GM23338 (cell line): ENCODE measurements at regions not wholly inside any gene's neighbourhood (a gene's known extent, or its start where the extent isn't known, plus 50 kb on each side); places are given as distances from the start of the nearest gene placed in this dataset.

Experiments
- CTCF ChIP-seq, 2 experiments: fragments of 200-600 bp in 1 of 2; sonication (generic) in 1 of 2; conservative IDR thresholded peaks; 2 replicates each; pipeline versions ENCODE4 v1.5.1 to v1.6.1; 2016 to 2017; ENCODE audit warnings: antibody characterized with exemption in 2 of 2, low read depth in 2 of 2, mild to moderate bottlenecking in 2 of 2, moderate library complexity in 1 of 2
- EZH2 ChIP-seq: fragments of 200-600 bp; sonication (generic); IDR thresholded peaks from one replicate; pipeline ENCODE4 v1.8.0; 2017; ENCODE audit warnings: antibody characterized with exemption, mild to moderate bottlenecking, low read depth; ENCODE audit not compliant: unreplicated experiment
- JUNB ChIP-seq: IDR thresholded peaks from one replicate; pipeline ENCODE4 v1.6.1; 2016; ENCODE audit warnings: antibody characterized with exemption; ENCODE audit not compliant: unreplicated experiment
- POLR2AphosphoS5 ChIP-seq: IDR thresholded peaks from 2 replicates; pipeline ENCODE4 v1.6.1; 2016; ENCODE audit warnings: antibody characterized with exemption, low read depth
- STAT1 ChIP-seq: IDR thresholded peaks from one replicate; pipeline ENCODE4 v1.6.1; 2016; ENCODE audit warnings: antibody characterized with exemption; ENCODE audit not compliant: unreplicated experiment

DNA sequence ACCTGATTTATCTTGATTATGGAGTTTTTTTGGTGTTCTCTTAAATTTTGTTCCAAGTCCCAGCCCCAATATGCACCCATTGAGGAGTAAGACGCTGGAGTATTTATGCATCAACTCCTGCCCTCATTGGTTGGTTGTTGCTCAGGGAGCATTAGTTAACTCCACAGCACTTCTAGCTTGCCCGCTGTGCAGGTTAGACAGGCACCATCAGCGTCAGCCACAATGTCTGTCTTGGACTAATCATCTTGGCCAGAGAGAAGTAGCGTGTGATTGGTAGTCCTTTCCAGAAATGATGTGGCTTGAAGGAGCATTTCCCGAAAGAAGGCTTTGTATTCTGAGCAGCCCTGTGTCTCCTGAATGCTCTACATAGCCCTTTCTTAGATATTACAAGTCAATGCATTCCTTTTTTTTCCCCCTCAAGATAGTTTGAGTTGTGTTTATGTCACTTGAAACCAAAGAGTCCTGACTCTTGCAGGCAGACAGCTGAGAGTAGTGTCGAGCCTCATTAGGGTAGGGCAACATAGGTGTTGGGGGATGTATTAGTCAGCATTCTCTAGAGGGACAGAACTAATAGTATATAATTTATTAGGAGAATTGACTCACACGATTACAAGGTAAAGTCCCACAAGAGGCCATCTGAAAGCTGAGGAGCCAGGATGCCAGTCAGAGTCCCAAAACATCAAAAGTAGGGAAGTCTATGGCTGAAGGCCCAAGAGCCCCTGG is 94.6 kb upstream of the RCN1 start:
- TF ChIP-seq CTCF (conservative IDR thresholded peaks at IDR 0.05; ENCODE audit: low read depth in 2 of 2) (no peak), JUNB (no peak), POLR2AphosphoS5 (no peak), EZH2 (no peak), STAT1 (no peak)
